HepG2 (cell line): ENCODE measurements at regions not wholly inside any gene's neighbourhood (a gene's known extent, or its start where the extent isn't known, plus 50 kb on each side); places are given as distances from the start of the nearest gene placed in this dataset.
"Not testable (repeated sequence)": the region's sequence is repeated elsewhere in the genome, so short reads cannot be mapped to it uniquely, and the experiment has no call there.

Source experiments
- CTCF ChIP-seq: sonication (generic); formaldehyde crosslinking; IDR thresholded peaks from 2 replicates; pipeline ENCODE4 v1.5.0; 2020; ENCODE audit warnings: mild to moderate bottlenecking, missing genetic modification reagents, moderate library complexity
- GABPB1 ChIP-seq: IDR thresholded peaks from 2 replicates; pipeline ENCODE4 v1.6.1; 2016; ENCODE audit warnings: mild to moderate bottlenecking, missing genetic modification reagents, moderate library complexity, missing compliant biosample characterization
- HDAC2 ChIP-seq: sonication (generic); formaldehyde crosslinking; IDR thresholded peaks from 2 replicates; pipeline ENCODE4 v1.4.0; 2020; ENCODE audit warnings: missing genetic modification reagents
- MAX ChIP-seq: IDR thresholded peaks from 2 replicates; pipeline ENCODE4 v1.6.1; 2012; ENCODE audit warnings: inconsistent platforms
- MTA3 ChIP-seq: sonication (generic); formaldehyde crosslinking; IDR thresholded peaks from 2 replicates; pipeline ENCODE4 v1.4.0; 2020; ENCODE audit warnings: missing genetic modification reagents
- NCOA2 ChIP-seq: sonication (generic); formaldehyde crosslinking; IDR thresholded peaks from 2 replicates; pipeline ENCODE4 v1.8.0; 2022; ENCODE audit warnings: inconsistent platforms
- PCBP2 ChIP-seq: fragments of 200-400 bp; formaldehyde crosslinking; optimal IDR thresholded peaks from 2 replicates; pipeline ENCODE3; 2018; ENCODE audit warnings: low read length, low read depth; ENCODE audit not compliant: poor library complexity, severe bottlenecking
- POLR2AphosphoS2 ChIP-seq: IDR thresholded peaks from 2 replicates; pipeline ENCODE4 v1.6.1; 2011; ENCODE audit warnings: low read depth, low read length, improper control_type of control experiment
- PRDM10 ChIP-seq: sonication (generic); formaldehyde crosslinking; IDR thresholded peaks from 2 replicates; pipeline ENCODE4 v1.4.0; 2020; ENCODE audit warnings: low read depth, missing genetic modification reagents
- ZNF615 ChIP-seq: sonication (generic); formaldehyde crosslinking; IDR thresholded peaks from 2 replicates; pipeline ENCODE4 v1.5.0; 2020; ENCODE audit warnings: mild to moderate bottlenecking, missing genetic modification reagents, borderline replicate concordance
- ZZZ3 ChIP-seq: sonication (generic); formaldehyde crosslinking; IDR thresholded peaks from 2 replicates; pipeline ENCODE4 v1.4.0; 2020; ENCODE audit warnings: missing genetic modification reagents, mild to moderate bottlenecking, borderline replicate concordance

GRCh38 chrX:63160994-63161393 is 190.1 kb downstream of the SPIN4 start:
- not testable (repeated sequence) for TF ChIP-seq PRDM10 (CRISPR knock-in tag); POLR2AphosphoS2; CTCF (CRISPR knock-in tag); ZZZ3; HDAC2 (CRISPR knock-in tag); ZNF615 (CRISPR knock-in tag); NCOA2 (CRISPR knock-in tag); MAX; PCBP2; GABPB1 (CRISPR knock-in tag); MTA3 (CRISPR knock-in tag)
